GM21619 (cell line): ENCODE measurements at regions not wholly inside any gene's neighbourhood (a gene's known extent, or its start where the extent isn't known, plus 50 kb on each side); places are given as distances from the start of the nearest gene placed in this dataset.
"Not testable (repeated sequence)": the region's sequence is repeated elsewhere in the genome, so short reads cannot be mapped to it uniquely, and the experiment has no call there.

ENCODE experiments used
- ATAC-seq: cut with Tn5 transposase; IDR thresholded peaks from one replicate; pipeline ENCODE4 v1.9.1; 2021; ENCODE audit not compliant: unreplicated experiment

DNA sequence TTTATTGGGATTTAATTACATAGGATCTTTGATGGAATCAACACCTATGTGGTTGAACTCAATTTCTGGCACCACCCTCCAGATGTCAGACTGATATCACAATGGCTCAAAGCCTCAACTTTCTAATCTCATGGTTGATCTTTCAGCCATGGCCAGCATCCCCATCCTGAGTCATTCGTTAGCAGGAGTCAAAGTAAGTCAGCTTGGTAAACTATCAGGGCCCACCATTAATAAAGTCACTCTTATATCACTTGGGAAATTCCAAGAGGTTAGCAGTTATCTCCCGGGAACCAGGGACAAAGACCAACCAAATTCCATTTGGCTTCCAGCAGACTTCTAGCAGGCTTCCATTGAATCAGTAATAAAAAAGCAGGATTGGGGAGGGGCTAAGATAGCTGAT lies 50.7 kb upstream of the TNFSF4 start:
- ATAC-seq = no peak

DNA sequence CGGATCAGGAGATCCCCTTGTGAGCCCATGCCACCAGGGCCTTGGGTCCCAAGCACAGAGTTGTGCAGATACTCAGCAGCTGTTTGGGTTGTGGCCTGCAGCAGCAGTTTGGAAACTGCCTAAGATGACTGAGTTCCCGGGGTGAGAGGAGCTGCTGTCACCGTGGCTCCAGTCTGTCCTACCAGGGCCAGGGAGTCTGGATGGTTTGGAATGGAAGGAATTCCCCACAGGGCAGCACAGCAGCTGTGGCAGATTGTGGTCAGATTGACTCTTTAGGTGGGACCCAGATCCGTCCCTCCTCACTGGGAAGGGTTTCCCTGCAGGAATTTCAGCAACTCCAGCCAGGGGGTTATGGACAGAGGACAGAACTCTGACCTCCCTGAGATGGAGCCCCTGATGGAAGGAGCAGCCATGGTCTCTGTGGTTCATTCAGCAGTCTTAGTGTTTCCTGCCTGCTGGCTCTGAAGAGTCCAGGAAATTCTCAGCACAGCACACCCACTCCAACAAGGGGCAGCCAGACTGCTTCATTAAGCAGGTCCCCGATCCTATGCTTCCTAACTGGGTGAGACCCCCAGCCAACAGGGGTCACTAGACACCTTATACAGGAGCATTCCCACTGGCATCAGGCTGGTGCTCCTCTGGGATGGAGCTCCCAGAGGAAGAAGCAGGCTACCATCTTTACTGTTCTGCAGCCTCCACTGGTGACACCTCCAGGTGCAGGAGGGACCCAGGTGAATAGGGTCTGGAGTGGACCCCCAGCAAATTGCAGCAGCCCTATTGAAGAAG lies 51.5 kb upstream of the TNFSF4 start:
- ATAC-seq = no peak

DNA sequence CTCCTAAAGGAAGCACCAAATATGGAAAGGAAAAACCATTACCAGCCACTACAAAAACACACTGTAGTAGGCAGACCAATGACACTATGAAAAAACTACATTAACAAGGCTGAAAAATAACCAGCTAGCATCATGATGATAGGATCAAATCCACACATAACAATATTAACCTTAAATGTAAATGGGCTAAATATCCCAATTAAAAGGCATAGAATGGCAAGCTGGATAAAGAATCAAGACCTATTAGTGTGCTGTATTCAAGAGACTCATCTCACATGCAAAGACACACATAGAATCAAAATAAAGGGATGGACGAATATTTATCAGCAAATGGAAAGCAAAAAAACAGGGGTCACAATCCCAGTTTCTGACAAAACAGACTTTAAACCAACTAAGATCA lies 53.2 kb upstream of the TNFSF4 start:
- ATAC-seq = not testable (repeated sequence)

DNA sequence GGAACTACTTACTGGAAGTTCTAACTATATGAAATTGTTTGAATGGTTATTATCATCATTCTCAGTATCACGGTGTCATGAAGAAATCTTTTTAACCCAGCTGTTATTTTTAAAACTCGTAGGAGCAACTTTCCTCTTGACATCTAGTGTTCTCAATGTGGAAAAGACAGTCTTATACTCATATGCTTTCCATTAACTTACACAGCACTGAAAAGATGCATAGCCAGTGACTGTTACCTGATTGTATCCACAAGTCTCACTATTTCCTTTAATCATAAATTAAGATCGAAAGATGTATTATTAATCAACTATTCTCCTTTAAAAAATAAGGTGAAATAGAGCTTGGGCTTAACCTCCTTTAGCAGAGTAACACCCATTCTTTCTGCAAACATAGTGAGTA lies 59.7 kb upstream of the TNFSF4 start:
- no peak for ATAC-seq

DNA sequence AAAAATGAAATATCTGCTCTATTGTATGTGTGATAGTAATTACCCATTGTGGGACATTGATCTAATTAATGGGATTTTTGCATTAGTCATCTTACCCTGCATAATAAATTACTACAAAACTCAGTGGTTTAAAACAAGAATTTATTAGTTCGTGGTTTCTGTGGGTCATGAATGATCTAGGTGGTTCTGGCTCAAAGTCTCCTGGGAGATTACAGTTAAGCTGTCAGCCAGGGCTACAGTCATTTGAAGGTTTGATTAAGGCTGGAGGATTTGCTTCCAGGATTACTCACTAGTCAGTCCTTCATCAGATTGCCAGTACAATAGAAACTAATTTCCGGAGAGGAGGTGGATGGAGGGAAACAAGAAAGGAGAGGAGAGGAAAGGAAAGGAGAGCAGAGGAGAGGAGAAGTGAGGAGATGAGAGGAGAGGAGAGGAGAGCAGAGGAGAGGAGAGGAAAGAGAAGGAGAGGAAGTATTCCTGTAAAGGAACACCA lies 60.4 kb upstream of the TNFSF4 start:
- no peak for ATAC-seq

DNA sequence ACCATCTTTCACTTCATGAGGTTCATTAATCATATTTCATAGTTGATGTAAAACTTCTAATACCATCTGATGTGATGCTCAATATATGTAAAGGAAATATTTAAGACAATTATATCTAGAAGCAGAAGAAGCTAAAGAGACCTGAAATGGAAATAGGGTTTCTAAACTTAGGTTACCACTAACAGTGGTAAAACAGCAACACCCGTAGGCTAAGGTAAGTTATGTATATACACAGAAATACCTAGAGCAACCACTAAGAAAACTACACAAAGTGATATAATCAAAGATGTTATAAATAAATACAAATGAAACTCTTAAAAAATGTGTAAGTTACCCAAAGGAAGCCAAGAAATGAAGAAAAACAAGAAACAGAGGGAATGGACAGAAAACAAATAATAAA lies 61.1 kb upstream of the TNFSF4 start:
- no peak for ATAC-seq

DNA sequence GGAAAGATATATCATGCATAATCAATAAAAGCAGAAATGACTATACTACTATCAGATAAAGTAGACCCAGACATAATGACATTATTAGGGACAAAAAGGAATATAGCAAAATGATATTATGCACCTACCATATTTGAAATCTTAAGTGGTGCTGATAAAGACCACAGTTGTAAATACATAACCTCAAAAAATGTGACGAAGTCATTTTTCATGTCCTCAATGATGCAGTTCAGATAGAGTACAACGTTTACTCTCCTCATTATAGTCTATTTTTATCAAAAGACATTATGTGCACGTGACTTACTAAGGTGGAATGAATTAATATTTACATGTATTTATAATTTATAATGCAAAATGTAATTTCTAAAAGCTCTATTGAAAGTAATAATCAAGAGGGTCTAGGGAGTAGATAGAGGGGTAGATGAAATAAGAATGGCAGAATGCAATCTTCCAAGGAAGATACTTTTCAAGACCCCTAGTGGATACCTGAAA lies 61.7 kb upstream of the TNFSF4 start:
- ATAC-seq = no peak

DNA sequence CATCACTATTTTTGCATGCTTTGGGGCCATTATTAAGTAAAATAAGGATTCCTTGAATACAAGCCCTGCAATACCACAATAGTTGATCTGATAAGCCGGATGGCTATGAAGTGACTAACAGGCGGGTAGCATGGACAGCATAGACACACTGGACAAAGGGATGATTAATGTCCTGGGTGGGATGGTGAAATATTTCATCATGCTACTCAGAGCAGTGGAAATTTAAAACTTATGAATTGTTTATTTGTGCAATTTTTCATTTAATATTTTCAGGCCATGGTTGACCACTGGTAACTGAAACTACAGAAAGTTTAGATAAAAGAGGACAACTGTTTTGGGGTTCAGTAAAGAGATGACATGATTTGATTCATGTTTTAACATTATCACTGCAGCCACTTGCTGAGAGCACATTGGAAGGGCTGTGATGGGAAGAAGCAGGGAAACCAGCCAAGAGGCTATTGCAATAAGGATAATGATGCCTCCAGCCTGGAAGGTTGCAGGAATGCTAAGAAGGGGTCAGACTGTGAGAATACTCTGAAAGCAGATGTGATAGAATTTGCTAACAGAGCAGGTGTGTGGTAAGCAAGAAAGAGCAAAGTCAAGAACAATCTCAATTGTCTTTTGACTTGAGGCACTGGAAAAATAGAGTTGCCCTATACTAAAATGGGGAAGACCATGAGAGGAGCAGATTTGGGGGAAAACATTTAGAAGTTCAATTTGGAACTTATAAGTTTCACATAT lies 62.5 kb upstream of the TNFSF4 start:
- no peak for ATAC-seq

DNA sequence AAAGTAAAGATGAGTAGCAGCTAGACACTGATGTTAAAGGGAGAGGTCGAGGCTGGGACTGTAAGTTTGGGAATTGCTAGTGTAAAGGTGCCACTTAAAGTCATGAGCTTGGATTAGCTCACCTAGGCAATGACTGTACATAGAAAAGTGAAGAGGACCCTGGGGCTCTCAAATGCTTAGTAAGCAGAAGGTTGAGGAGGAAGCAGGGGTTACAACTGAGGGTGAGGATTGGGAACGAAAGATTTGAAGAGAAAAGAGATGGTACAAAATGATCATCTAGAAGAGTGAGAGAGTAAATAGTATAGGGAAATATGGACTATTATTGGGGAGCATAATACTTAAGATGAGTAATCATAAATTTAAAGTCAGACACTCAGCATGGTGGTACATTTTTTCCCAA lies 63.1 kb upstream of the TNFSF4 start:
- ATAC-seq = no peak

DNA sequence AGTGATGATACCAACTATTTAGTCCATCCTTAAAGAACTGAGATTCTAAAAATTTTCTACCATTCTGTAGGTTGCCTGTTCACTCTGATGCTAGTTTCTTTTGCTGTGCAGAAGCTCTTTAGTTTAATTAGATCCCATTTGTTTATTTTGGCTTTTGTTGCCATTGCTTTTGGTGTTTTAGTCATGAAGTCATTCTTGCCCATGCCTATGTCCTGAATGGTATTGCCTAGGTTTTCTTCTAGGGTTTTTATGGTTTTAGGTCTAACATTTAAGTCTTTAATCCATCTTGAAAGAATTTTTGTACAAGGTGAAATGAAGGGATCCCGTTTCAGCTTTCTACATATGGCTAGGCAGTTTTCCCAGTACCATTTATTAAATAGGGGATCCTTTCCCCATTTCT lies 63.9 kb upstream of the TNFSF4 start:
- ATAC-seq = not testable (repeated sequence)

DNA sequence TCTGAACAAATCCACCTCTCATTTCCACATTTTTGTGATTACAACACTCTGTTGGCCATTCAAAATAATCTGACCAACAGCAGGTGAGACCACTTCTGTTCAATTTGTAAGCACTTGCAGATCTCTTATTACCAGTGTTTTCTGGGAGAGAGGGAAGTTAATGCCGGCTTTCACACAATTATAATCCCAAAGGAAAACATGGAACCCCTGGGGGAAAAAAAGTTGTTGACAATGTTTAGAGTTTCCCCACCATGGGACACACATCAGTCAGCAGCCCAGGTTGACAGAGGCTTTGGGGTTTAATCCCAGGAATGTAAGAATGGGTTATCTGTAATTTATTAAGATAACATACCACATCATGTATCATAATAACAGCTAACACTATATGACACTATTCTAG lies 68.4 kb upstream of the TNFSF4 start:
- no peak for ATAC-seq

DNA sequence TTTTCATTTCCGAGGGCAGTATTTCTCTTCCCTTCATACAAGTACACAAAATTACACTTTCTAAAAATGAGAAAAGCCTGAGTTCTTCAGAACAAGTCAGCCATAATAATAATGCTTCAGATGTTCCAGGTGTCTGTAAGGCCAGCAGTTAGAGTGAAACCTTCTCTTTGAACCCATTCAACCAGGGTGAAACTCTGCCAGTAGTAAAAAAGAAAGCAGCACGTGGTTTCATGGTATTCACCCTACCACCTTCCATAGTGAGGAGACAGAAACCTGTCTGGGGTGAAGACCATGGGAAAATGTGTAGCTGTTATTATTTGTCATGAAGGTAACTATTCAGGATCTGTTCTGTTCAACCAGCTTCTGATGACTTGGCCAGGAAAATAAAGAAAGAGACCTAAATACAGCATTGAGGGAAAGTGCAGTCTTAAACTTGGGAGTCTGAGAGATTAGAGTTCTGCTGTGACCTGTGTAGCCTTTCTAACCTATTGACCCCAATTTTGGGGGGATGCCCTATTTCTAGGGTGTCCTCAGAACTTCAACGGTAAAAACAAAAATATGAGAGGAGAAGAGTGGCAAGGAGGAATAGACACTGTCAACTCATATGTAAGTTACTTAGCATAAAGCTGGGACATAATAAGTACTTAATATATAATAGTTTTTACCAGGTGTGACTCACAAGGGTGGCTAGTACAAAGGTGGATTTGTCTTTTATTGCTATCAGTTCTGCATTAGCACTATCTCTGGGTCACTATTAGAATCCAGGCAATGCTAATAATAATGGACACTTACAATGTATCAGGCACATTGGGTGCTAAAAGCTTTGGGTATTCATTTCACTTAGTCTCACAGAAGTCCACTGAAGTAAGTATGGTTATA lies 70.0 kb upstream of the TNFSF4 start:
- ATAC-seq = peak; percentile 89

DNA sequence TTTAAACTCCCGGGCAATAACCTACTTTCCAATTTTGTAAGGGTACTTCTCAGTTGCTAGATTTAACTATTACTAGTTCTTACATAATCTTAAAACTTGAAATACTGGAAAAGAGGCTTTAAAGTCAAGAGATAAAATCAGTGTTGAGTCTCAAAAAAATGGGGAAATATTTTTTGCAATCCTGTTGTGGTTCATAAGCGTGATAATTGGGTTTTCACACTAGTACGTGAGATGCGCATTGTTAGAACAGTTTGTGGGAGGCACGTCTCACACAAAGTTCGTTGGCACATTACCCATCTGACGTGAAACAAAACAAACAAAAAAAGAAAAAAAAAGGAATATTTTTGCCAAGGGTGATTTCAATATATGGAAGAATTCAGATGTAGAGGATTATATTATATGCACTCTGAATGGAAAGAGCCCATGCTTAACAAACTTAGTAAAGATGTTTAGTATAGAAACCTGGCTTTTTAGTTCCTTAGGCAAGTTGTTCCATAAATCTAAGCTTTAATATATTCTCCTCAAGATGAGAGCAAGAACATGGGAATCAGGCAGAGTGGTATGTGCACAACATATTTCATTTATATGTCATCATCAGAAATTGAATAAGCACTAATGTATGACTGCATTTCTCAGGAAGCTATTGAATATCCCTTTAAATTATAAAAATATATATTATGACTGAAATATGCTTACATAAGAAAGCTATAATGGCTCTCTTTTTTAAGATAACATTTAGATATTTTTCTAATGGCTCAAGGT lies 73.9 kb upstream of the TNFSF4 start:
- ATAC-seq = no peak

DNA sequence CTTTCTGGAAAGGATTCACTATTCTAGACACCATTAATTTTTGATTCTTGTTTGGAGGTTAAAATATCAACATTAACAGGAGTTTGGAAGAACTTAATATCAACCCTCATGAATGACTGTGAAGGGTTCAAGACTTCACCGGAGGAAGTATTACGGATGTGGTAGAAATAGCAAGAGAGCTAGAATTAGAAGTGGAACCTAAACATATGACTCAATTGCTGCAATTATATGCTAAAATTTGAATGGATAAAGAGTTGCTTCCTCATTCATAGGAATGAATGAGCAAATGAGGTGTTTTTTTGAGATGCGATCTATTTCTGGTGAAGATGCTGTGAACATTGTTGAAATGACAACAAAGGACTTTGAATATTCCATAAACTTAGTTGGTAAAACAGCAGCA lies 77.9 kb upstream of the TNFSF4 start:
- no peak for ATAC-seq

DNA sequence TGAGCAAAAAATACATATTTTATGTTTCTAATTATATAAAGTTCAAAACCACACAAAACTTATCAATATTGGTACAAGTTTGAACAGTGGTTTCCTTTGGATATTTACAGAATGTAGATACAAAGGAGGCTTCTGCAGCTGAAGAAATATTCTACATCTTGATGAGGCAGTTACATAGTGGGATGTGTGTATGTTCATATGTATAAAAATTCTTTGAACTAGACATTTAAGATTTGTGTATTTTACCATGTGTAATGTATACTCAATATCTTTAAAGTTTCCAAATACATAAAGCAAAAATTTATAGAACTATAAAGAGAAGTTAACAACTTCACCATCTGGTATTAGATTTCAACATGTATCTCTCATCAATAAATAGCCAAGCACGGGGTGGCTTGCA lies 80.7 kb upstream of the TNFSF4 start:
- no peak for ATAC-seq

DNA sequence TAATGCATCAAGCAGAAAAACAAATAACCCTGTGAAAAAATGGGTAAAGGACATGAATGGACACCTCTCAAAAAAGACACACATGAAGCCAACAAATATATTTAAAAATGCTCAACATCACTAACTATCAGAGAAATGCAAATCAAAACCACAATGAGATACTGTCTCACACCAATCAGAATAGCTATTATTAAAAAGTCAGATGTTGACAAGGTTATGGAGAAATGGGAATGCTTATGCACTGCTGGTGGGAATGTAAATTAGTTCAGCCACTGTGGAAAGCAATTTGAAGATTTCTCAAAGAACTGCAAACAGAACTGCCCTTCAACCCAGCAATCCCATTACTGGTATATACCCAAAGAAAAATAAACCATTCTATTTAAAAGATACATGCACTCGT lies 86.6 kb upstream of the TNFSF4 start:
- no peak for ATAC-seq

DNA sequence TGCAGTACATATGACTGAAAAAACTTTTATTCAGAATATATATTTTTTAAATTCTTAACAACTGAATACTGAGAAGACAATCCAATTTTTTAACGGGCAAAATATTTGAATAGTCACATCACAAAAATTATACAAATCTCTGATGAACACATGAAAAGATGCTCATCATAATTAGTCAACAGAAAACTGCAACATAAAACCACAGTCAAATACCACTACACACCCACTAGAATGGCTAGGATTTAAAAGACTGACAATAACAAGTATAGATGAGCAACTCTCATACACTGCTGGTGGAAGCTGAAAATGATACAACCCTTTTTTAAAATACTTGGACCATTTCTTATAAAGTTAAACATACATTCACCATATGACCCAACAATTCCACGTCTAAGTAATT lies 87.7 kb upstream of the TNFSF4 start:
- no peak for ATAC-seq

DNA sequence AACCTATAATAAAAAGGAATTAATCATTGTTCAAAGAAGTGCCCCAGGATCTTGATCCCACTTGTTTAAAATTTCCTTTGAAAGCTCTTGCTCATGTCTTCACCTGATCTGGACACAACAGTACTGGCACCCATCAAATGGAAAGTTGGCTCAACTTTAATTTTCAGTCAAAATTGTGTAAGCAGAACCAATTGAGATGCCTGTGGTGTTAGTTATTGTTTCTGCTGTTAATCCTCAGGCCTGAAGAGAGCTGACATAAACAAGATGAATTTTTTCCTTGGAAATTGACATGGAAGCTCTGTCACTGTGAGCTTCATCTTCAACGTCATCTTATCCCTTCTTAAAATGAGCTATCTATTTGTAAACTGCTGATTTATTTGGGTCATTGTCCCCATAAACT lies 88.3 kb upstream of the TNFSF4 start:
- ATAC-seq = no peak

DNA sequence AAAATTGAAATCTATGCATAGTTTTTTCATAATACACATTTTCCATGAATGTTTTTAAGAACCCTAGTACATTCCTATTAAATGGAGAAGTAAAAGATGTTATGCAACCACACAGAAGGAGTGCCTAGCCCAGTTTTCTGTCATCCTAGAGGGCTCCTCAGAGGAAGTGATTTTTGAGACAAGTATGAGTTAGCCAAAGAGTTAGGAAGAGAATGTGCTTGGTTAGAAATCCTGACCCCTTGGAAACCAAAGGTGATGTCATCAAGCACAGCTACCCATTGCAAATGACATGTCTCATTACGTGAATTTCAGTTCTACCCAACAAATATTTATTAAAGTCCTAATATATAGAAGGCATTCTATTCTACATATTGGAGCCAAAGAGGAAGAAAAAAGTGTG lies 88.9 kb upstream of the TNFSF4 start:
- no peak for ATAC-seq

DNA sequence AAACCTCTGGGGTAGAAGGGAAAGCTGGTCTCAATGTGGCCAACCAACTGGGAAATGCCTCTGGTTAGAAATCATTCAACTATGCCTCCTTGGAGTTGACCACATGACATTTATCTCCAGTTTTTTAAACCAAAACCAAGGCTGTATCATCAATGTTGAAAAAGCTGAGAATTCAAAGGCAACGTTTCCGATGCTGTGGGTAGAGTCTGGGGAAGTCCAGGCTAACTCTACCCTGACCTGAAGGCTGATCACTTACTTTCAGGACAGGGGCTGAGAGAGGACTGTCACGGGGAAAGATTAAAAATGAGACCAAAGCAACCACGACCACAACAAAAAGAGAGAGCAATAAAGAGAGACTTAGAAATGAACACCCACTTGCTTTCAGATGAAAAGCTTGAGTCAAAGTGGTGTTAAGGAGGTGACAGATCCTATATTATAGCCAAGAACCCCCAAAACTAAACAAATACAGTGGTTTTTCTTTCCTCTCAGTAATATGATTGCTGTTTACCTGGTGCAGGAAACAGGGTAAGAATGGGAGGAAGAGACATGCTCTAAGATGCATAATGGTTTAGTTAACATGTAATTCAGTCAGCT lies 90.8 kb upstream of the TNFSF4 start:
- ATAC-seq = peak; percentile 94
